Neural cell (in vitro differentiated cells): ENCODE measurements at regions not wholly inside any gene's neighbourhood (a gene's known extent, or its start where the extent isn't known, plus 50 kb on each side); places are given as distances from the start of the nearest gene placed in this dataset.

Experiments used
- H2AFZ ChIP-seq: fragments of 200-600, 300-800 bp; sonication (generic), shearing (Covaris generic); 2 replicates; pipeline ENCODE4 v1.6.0; 2014; ENCODE audit warnings: low read depth, mild to moderate bottlenecking, antibody characterized with exemption, low read length, moderate library complexity
- H3F3A ChIP-seq: fragments of 200-600 bp; shearing (Covaris generic); 2 replicates; pipeline ENCODE4 v1.6.1; 2016; ENCODE audit warnings: mild to moderate bottlenecking, moderate library complexity, mixed read lengths, antibody characterized with exemption, low read length; ENCODE audit not compliant: insufficient read depth, poor library complexity, severe bottlenecking
- H3K27ac ChIP-seq: fragments of 200-600, 300-800 bp; sonication (generic), shearing (Covaris generic); 2 replicates; pipeline ENCODE4 v1.5.1; 2014; ENCODE audit warnings: mild to moderate bottlenecking, low read length, moderate library complexity
- H3K27me3 ChIP-seq: fragments of 300-800, 200-600 bp; sonication (generic), shearing (Covaris generic); 2 replicates; pipeline ENCODE4 v1.6.0; 2014; ENCODE audit warnings: mild to moderate bottlenecking, low read depth, low read length, moderate library complexity; ENCODE audit not compliant: insufficient read depth
- H3K36me3 ChIP-seq: fragments of 300-800, 200-600 bp; sonication (generic), shearing (Covaris generic); 2 replicates; pipeline ENCODE4 v1.5.1; 2014; ENCODE audit warnings: mild to moderate bottlenecking, antibody characterized with exemption, low read length, moderate library complexity; ENCODE audit not compliant: insufficient read depth
- H3K4me2 ChIP-seq: fragments of 300-800, 200-600 bp; sonication (generic), shearing (Covaris generic); 2 replicates; pipeline ENCODE4 v1.6.0; 2014; ENCODE audit warnings: mild to moderate bottlenecking, low read length
- H3K4me3 ChIP-seq: fragments of 300-800, 200-600 bp; sonication (generic), shearing (Covaris generic); 2 replicates; pipeline ENCODE4 v1.5.1; 2014; ENCODE audit warnings: mild to moderate bottlenecking, low read length, moderate library complexity
- H3K79me2 ChIP-seq: fragments of 200-600 bp; shearing (Covaris generic); replicated peaks from 2 replicates; pipeline ENCODE4 v1.6.0; 2014; ENCODE audit warnings: mild to moderate bottlenecking, low read length, moderate library complexity; ENCODE audit not compliant: insufficient read depth
- H3K9ac ChIP-seq: fragments of 300-800, 200-600 bp; sonication (generic), shearing (Covaris generic); 2 replicates; pipeline ENCODE4 v1.6.1; 2016; ENCODE audit warnings: mild to moderate bottlenecking, low read length, mixed read lengths
- H3K9me2 ChIP-seq: fragments of 200-600 bp; shearing (Covaris generic); 2 replicates; pipeline ENCODE4 v1.6.1; 2016; ENCODE audit warnings: mild to moderate bottlenecking, low read length, mixed read lengths; ENCODE audit not compliant: insufficient read depth
- H3K9me3 ChIP-seq: fragments of 200-600, 300-800 bp; sonication (generic), shearing (Covaris generic); 2 replicates; pipeline ENCODE4 v1.6.1; 2016; ENCODE audit warnings: mild to moderate bottlenecking, mixed run types, low read length, moderate library complexity, mixed read lengths
- H4K20me1 ChIP-seq: fragments of 200-600 bp; shearing (Covaris generic); 2 replicates; pipeline ENCODE4 v1.6.1; 2016; ENCODE audit warnings: mild to moderate bottlenecking, mixed run types; ENCODE audit not compliant: insufficient read depth
- CTCF ChIP-seq: fragments of 450-650 bp; IDR thresholded peaks from 2 replicates; pipeline ENCODE4 v1.5.1; 2014; ENCODE audit warnings: antibody characterized with exemption, mild to moderate bottlenecking, moderate library complexity; ENCODE audit not compliant: poor library complexity, severe bottlenecking
- EP300 ChIP-seq: fragments of 450-650 bp; conservative IDR thresholded peaks from 2 replicates; pipeline ENCODE4 v1.6.1; 2014; ENCODE audit warnings: antibody characterized with exemption, mild to moderate bottlenecking, moderate library complexity; ENCODE audit not compliant: poor library complexity, severe bottlenecking
- EZH2 ChIP-seq: fragments of 200-600, 300-800 bp; shearing (Covaris generic), sonication (generic); IDR thresholded peaks from 2 replicates; pipeline ENCODE4 v1.6.1; 2014; ENCODE audit warnings: antibody characterized with exemption, low read length, borderline replicate concordance, mild to moderate bottlenecking; ENCODE audit not compliant: insufficient read depth, poor library complexity, severe bottlenecking
- MXI1 ChIP-seq: fragments of 450-650 bp; conservative IDR thresholded peaks from 2 replicates; pipeline ENCODE4 v1.6.1; 2014; ENCODE audit warnings: antibody characterized with exemption, mild to moderate bottlenecking; ENCODE audit not compliant: poor library complexity, severe bottlenecking
- POLR2AphosphoS5 ChIP-seq: IDR thresholded peaks from 2 replicates; pipeline ENCODE4 v1.6.1; 2012
- RAD21 ChIP-seq: fragments of 450-650 bp; conservative IDR thresholded peaks from 2 replicates; pipeline ENCODE4 v1.6.1; 2014; ENCODE audit warnings: antibody characterized with exemption, mild to moderate bottlenecking, moderate library complexity
- SMC3 ChIP-seq: fragments of 450-650 bp; conservative IDR thresholded peaks from 2 replicates; pipeline ENCODE4 v1.6.1; 2014; ENCODE audit warnings: antibody characterized with exemption, mild to moderate bottlenecking, moderate library complexity; ENCODE audit not compliant: poor library complexity
- TAF1 ChIP-seq: IDR thresholded peaks from 2 replicates; pipeline ENCODE4 v1.6.1; 2012; ENCODE audit warnings: low read depth
- TF ChIP-seq, protein P1 (sequence below): IDR thresholded peaks from 2 replicates; pipeline ENCODE4 v1.6.1; 2012; ENCODE audit warnings: borderline replicate concordance

DNA sequence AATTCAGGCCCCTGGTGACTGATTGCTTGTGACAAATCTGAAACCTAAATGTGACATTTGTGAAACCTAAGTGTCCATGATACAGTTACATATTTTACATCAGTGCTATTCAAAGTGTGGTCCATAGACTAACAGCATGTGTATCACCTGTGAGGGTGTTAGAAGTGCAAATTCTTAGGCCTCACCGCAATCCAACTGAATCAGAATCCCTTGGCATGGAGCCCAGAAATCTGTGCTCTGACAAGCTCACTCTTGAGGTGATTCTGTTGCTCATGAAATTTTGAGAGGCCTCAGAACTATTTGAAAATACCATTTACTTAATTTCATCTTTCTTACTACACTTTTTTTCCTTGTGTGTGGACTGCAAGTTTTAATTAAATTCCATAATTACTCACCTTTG is 587.9 kb downstream of the ADGRL2 start:
- no peaks in the 10 kb centered on the region for H3K36me3 ChIP-seq
- TF ChIP-seq RAD21 (no peak), POLR2AphosphoS5 (no peak), SMC3 (no peak), EZH2 (no peak), TAF1 (no peak), MXI1 (no peak), EP300 (no peak), CTCF (no peak)
- TF ChIP-seq, protein P1, sequence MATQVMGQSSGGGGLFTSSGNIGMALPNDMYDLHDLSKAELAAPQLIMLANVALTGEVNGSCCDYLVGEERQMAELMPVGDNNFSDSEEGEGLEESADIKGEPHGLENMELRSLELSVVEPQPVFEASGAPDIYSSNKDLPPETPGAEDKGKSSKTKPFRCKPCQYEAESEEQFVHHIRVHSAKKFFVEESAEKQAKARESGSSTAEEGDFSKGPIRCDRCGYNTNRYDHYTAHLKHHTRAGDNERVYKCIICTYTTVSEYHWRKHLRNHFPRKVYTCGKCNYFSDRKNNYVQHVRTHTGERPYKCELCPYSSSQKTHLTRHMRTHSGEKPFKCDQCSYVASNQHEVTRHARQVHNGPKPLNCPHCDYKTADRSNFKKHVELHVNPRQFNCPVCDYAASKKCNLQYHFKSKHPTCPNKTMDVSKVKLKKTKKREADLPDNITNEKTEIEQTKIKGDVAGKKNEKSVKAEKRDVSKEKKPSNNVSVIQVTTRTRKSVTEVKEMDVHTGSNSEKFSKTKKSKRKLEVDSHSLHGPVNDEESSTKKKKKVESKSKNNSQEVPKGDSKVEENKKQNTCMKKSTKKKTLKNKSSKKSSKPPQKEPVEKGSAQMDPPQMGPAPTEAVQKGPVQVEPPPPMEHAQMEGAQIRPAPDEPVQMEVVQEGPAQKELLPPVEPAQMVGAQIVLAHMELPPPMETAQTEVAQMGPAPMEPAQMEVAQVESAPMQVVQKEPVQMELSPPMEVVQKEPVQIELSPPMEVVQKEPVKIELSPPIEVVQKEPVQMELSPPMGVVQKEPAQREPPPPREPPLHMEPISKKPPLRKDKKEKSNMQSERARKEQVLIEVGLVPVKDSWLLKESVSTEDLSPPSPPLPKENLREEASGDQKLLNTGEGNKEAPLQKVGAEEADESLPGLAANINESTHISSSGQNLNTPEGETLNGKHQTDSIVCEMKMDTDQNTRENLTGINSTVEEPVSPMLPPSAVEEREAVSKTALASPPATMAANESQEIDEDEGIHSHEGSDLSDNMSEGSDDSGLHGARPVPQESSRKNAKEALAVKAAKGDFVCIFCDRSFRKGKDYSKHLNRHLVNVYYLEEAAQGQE: no peak
- no peaks in the 10 kb centered on the region for H3K79me2 ChIP-seq
- no peaks in the 10 kb centered on the region for H3F3A ChIP-seq
- H3K27ac ChIP-seq: no peak overlapping the region
- no peak overlapping the region for H3K9ac ChIP-seq
- H3K27me3 ChIP-seq: no peaks in the 10 kb centered on the region
- H3K9me3 ChIP-seq: no peaks in the 10 kb centered on the region
- no peak overlapping the region for H3K4me3 ChIP-seq
- no peaks in the 10 kb centered on the region for H4K20me1 ChIP-seq
- no peak overlapping the region for H2AFZ ChIP-seq
- no peaks in the 10 kb centered on the region for H3K9me2 ChIP-seq
- H3K4me2 ChIP-seq: no peak overlapping the region

GRCh38 chr1:82387012-82387366 is 586.3 kb downstream of the ADGRL2 start:
- H2AFZ ChIP-seq: no peak overlapping the region
- H3K9ac ChIP-seq: no peak overlapping the region
- H3K4me2 ChIP-seq: no peak overlapping the region
- H4K20me1 ChIP-seq: no peaks in the 10 kb centered on the region
- H3K36me3 ChIP-seq: no peaks in the 10 kb centered on the region
- no peaks in the 10 kb centered on the region for H3F3A ChIP-seq
- no peaks in the 10 kb centered on the region for H3K27me3 ChIP-seq
- no peaks in the 10 kb centered on the region for H3K9me2 ChIP-seq
- no peak overlapping the region for H3K4me3 ChIP-seq
- no peak overlapping the region for H3K27ac ChIP-seq
- TF ChIP-seq EP300 (no peak), POLR2AphosphoS5 (no peak), CTCF (no peak), RAD21 (no peak), MXI1 (no peak), SMC3 (no peak)
- no peaks in the 10 kb centered on the region for H3K79me2 ChIP-seq
- no peaks in the 10 kb centered on the region for H3K9me3 ChIP-seq
